ENCODE measurements at regions not wholly inside any gene's neighbourhood (a gene's known extent, or its start where the extent isn't known, plus 50 kb on each side); places are given as distances from the start of the nearest gene placed in this dataset.

GRCh38 chr4:175103403-175103802 is 185.2 kb downstream of the ADAM29 start (continued):
- no peak for TF ChIP-seq GTF3C2 (IDR thresholded peaks at IDR 0.05; ENCODE audit: borderline replicate concordance, extremely low read depth, insufficient read length)
- no peak for TF ChIP-seq ESRRA (IDR thresholded peaks at IDR 0.05; ENCODE audit: borderline replicate concordance, low read depth)

- no peak overlapping the region for H3K4me2 ChIP-seq (ENCODE audit: insufficient read depth, low read length)
- DNase-seq (ENCODE audit: extremely low read depth in 1 of 4, low spot score in 3 of 4): no peak
- H3K79me2 ChIP-seq (ENCODE audit: control insufficient read depth, insufficient read depth, low read length): no peaks in the 10 kb centered on the region
- no peaks in the 10 kb centered on the region for H3K27me3 ChIP-seq (ENCODE audit: control insufficient read depth in 2 of 2, insufficient read depth in 2 of 2, low read length in 2 of 2)
- no peaks in the 10 kb centered on the region for H3K9me3 ChIP-seq (replicated peaks; ENCODE audit: control insufficient read depth, insufficient read depth, low read depth, low read length)
- in situ Hi-C loops (cut with MboI): no loop called here
- no peaks in the 10 kb centered on the region for H3K36me3 ChIP-seq (ENCODE audit: control insufficient read depth, insufficient read depth, low read length)
- intact Hi-C loops (cut with micrococcal nuclease): no loop called here
- H3K9ac ChIP-seq (ENCODE audit: insufficient read depth in 1 of 2, low read depth in 2 of 2, low read length in 2 of 2): no peak overlapping the region
- ChIA-PET CTCF (ENCODE audit: low intra/inter-chr PET ratio) (no interaction called here), POLR2A (no interaction called here)
- no peak overlapping the region for H2AFZ ChIP-seq (ENCODE audit: low read depth, low read length)
- H3K4me1 ChIP-seq (replicated peaks in 1 of 2; ENCODE audit: control insufficient read depth in 2 of 2, insufficient read depth in 2 of 2, low read length in 2 of 2): no peaks in the 10 kb centered on the region
- BruUV-seq (replicated peaks): no TSS peak
- 3% methylated on average over 2 of the region's 2 CpGs for WGBS (ENCODE audit: insufficient coverage, low coverage, missing lambda C conversion rate)
- no peak overlapping the region for H3K4me3 ChIP-seq
- no peak overlapping the region for H3K27ac ChIP-seq (ENCODE audit: extremely low read depth, low read depth, low read length)
- H4K20me1 ChIP-seq (replicated peaks; ENCODE audit: control insufficient read depth, insufficient read depth, low read length): no peaks in the 10 kb centered on the region
- FAIRE-seq: no peak
- no peak for ATAC-seq
- no peaks in the 10 kb centered on the region for H3K9me1 ChIP-seq (ENCODE audit: control insufficient read depth, insufficient read depth, low read length)
- no peak for TF ChIP-seq COPS2 (conservative IDR thresholded peaks at IDR 0.05)
- TF ChIP-seq GTF2A2 (tag; IDR thresholded peaks at IDR 0.05): no peak
- no peak for TF ChIP-seq CHD1 (IDR thresholded peaks at IDR 0.05; ENCODE audit: low read length)
- TF ChIP-seq POLR2A (conservative IDR thresholded peaks at IDR 0.05): no peak
- TF ChIP-seq ZNF3 (CRISPR knock-in tag; IDR thresholded peaks at IDR 0.05): no peak
- no peak for TF ChIP-seq POLR2AphosphoS5 (IDR thresholded peaks at IDR 0.05; ENCODE audit: control insufficient read depth, insufficient read depth, low read depth, low read length)
These were observed 188.1 kb downstream of the ADAM29 start for GRCh38 chr4:175106301-175106700.

All from K562 (cell line).